Esophagus squamous epithelium (tissue), 4 donors: ENCODE measurements at regions not wholly inside any gene's neighbourhood (a gene's known extent, or its start where the extent isn't known, plus 50 kb on each side); places are given as distances from the start of the nearest gene placed in this dataset.

Experiments used
- CTCF ChIP-seq, 6 experiments: fragments of 450-650 bp in 4 of 6; fragments of 200-600 bp in 2 of 6; sonication (generic) in 2 of 6; IDR thresholded peaks; one replicate each; pipeline ENCODE4 v1.5.1; 2016 to 2019; ENCODE audit warnings: antibody characterized with exemption in 6 of 6, mild to moderate bottlenecking in 4 of 6, moderate library complexity in 4 of 6
- POLR2A ChIP-seq, 4 donors: fragments of 450-650 bp; IDR thresholded peaks; one replicate each; pipeline ENCODE4 v1.6.1; 2017; ENCODE audit warnings: antibody characterized with exemption in 4 of 4, mild to moderate bottlenecking in 4 of 4, moderate library complexity in 3 of 4

GRCh38 chr13:81409284-81409683 is 1068.4 kb upstream of the SPRY2 start:
- no peak for TF ChIP-seq CTCF (IDR thresholded peaks at IDR 0.05)
- no peak for TF ChIP-seq POLR2A (IDR thresholded peaks at IDR 0.05)
